Left renal pelvis (tissue), 4 donors: ENCODE measurements at regions not wholly inside any gene's neighbourhood (a gene's known extent, or its start where the extent isn't known, plus 50 kb on each side); places are given as distances from the start of the nearest gene placed in this dataset.

Experiments
- DNase-seq, 4 donors: peaks; one replicate each; pipeline ENCODE4 v3.0.0-alpha.2; 2013; ENCODE audit warnings: low read depth in 4 of 4, low spot score in 3 of 4

- DNase-seq = no peak
Observed at GRCh38 chr20:48313324-48313723, 514.5 kb downstream of the PREX1 start.

GRCh38 chr20:48311956-48312355, 515.8 kb downstream of the PREX1 start:
- no peak for DNase-seq

- DNase-seq = no peak
Observed at GRCh38 chr20:48310305-48310704, 517.5 kb downstream of the PREX1 start.

DNA sequence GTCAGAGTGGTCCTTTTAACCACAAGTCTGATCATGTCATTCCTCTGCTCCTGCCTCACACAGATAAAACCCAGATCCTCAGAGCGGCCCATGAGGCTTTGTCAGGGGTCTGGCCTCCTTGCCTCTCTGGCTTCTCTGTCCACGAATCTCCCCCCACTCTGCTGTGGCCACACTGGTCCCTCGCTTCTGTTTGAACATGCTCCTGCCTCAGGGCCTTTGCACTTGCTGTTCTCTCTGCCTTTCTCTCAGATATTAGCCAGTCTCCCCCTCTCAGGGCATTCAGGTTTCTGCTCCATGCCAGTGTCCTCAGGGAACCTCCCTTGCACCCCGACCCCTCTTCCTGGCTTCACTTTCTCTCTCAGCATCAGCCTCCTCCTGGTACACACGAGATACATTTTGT, 518.5 kb downstream of the PREX1 start:
- no peak for DNase-seq

GRCh38 chr20:48308882-48309281, 518.9 kb downstream of the PREX1 start:
- no peak for DNase-seq

GRCh38 chr20:48308232-48308781, 519.5 kb downstream of the PREX1 start:
- no peak for DNase-seq

DNA sequence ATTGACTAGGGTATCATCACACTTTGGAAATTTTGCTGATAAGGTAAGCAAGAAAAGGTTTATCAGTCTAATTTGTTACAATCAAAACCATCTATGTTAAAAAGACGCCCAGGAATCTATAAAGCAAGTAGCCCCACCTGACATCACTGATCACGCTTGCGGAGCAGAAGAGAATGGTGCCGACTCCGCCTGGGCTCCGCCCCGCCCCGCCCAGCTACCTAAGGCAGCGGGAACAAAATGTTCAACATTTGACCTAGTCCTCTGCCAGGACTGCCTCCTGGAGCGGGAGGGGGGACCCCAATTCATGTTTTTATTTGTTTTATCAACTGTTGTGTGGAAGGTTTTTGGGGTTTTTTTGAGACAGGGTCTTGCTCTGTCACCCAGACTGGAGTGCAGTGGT, 520.5 kb downstream of the PREX1 start:
- DNase-seq = no peak

- DNase-seq = no peak
Observed at GRCh38 chr20:48302844-48303542, 517.7 kb upstream of the SULF2 start.

DNA sequence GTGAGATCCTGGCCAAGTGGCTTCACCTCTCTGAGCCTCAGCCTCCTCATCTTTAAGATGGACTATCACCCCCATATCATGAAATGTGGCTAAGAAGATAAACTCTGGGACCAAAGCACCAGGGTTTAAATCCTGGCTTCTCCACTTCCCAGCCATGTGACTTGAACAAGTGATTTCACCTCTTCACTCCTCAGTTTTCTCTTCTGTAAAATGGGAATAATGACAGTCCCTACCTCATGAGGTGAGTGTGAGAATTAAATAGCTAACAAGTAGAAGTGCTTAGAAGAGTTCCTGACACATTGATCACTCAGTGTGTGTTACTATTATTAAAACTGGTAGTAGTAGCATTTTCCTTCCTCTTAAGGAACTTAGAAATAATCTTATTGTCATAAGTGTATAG, 516.9 kb upstream of the SULF2 start:
- DNase-seq = no peak

DNA sequence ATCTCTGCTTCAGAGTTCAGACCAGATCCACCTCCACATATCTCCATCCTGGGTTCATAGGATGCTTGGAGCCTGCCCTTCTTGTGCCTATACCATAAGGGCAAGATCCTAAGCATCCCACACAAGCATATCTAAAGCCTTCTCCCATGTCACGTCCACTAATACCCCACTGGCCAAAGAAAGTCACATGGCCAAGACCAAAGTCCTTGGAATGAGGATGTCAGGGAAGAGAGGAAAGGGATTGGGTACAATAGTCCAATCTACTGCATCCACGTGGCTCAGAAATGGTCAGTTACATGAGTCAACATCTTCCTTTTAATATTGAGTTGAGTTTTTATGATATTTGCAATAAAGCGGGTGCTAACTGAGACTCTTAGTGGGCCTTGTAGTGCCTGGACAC, 515.9 kb upstream of the SULF2 start:
- no peak for DNase-seq

DNA sequence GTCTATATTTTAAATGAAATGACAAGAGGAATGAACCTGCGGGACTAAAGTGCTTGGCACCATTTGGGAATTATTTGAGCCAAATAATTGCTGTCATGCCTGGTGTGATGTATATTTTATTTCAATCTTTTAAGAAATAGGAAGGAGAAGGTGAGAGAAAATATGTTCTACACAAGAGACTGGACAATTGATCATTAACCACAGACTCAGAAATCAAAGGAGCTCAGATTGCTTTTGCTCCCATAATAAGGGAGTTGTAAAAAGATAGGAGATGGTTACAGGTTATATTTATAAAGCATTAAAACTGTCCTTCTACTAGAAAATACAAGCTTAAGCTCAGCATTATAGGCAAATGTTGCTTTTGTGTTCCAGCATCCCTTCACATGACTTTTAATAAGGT, 515.2 kb upstream of the SULF2 start:
- no peak for DNase-seq

DNA sequence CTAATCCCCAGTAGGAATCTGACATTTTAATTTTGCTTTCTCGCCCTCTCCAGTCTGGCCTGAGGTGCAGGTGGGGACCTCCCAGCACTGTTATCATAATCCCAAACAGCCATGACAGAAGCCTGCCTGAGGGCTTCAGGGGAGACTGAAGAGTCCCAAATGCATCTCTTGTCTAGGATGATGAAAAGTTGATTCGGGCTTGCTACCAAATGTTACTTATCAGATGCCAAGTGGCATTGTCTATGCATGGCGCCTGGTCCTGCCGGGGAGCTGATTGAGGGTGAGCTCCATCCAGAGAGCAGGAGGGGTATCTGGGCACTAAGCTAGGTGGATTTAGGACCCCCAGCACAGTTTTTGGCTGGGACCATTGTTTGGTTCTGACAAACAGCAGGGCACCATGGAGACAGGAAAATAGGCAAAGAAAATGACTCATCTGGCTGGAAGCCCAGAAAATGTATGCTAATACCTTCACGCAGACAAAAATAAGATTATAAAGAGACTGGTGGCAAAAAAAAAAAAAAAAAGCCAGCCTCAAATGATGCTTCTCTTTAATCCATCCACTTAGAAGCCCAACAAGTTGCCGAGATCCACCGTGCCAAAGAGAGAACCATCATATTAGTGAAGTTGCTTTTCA, 513.7 kb upstream of the SULF2 start:
- no peak for DNase-seq

- DNase-seq = no peak
Observed at GRCh38 chr20:48298433-48298832, 513.2 kb upstream of the SULF2 start.

DNA sequence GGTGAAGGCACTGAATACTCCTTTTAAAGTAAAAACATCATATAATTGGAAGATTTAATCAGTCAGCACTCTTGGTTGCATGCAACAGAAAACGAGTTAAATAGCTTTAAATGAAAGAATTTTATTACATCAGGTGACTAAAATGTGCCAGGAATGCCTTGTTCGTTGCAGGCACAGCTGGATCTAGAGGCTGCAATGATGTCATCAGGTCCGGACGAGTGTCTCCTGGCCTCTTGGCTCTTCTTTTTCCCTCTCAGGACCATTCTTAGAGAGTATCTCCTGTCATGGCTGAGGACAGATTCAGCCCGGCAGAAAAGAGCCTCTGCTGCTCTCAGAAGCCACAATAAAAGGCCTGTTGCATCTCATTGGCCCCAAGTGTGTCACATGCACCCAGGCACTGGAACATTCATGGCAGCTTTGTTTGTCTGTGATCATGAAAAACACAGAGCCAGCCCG, 510.7 kb upstream of the SULF2 start:
- no peak for DNase-seq

DNA sequence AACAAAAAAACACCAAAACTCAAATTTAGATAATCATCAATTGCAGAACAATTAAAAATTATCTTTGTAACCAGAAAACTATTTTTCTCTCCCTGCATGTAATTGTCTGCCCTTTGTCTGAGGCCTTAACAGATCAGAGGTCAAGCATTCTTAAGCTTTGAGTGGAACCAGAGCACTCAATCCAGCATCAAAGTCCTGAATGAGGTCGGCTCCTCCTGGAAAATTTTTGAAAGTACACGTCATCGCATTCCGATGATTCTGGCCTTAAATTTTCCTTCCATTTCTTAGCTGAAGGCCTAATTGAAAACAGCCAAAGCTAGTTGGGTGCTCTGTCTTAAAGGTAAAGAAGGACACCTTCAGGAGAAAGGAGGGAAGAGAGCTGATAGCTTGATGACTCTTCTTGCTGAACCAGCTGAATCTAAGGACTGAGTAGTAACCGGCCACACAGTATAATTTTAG, 510.2 kb upstream of the SULF2 start:
- peak in 3 of 4 donors; percentile 67 to 75 (median 67) for DNase-seq

DNA sequence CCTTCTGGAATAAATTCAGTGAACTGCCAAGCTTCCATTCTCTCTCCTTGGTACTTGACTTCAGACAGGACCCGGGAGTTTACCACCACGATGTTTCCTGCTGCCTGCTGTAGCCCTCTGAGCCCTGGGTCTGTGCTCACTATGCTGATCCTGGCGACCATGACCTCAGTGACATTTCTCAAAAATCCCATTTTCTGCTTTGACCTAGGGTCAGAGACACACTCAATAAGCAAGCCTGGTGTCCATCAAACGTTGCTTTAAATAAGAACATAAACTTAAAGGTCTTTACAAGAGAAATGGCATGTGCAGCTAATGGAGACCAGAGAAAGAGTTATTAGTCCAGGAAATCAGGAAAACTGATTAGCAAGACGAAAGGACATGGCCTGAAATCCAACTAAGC, 509.7 kb upstream of the SULF2 start:
- no peak for DNase-seq

GRCh38 chr20:48294196-48294595, 508.9 kb upstream of the SULF2 start:
- DNase-seq = no peak

DNA sequence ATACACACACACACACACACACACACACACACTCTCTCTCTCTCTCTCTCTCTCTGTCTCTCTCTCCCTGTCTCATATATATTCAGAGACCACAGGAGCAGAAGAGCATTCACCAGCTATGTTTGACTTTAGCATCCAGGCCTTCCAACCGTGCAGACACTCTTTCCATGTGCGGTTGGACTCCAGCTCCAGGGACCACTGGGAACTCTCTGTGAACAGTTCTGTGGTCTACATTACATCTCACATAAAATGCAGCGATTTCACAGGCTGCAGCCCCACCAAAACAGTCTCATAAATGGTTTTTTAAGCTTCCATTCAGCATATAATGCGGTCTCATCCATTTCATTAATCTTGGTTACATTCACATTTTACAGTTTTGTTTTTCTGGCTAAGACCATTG, 508.4 kb upstream of the SULF2 start:
- DNase-seq = no peak

GRCh38 chr20:48292806-48293205, 507.5 kb upstream of the SULF2 start:
- DNase-seq = no peak

- DNase-seq = no peak
Observed at GRCh38 chr20:48291896-48292295, 506.6 kb upstream of the SULF2 start.

DNA sequence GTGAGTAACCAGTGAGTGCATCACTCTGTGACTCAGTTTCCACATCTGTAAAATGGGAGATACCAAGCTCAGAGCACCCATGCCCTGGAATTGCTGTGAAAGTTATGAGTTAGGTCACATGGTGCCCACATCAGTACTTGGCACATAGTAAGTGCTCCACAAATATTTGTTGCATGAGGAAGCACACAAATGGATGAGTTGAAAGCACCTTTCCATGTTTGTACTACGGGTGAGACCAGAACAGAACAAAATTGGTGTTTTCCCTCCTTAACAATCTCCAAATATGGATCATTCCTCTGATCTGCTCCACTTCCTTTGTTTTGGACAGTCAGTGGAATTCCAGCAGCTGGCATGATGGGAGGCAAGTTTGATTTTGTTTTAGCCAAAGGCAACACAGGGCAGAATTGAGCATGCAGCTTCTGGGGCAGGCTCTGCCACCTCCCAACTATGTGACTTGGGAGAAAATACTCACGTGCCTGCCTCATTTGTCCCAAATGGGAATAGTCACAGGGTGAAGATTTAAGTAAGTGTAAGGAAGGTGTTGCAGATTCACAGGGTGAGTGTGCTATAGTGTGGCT, 503.7 kb upstream of the SULF2 start:
- DNase-seq = no peak
